ENCODE measurements at regions not wholly inside any gene's neighbourhood (a gene's known extent, or its start where the extent isn't known, plus 50 kb on each side); places are given as distances from the start of the nearest gene placed in this dataset.
"Not testable (repeated sequence)": the region's sequence is repeated elsewhere in the genome, so short reads cannot be mapped to it uniquely, and the experiment has no call there.

- intact Hi-C loops (cut with micrococcal nuclease), result no loop called here
Observed at GRCh38 chr15:20368974-20369373, 172.6 kb downstream of the GOLGA6L6 start.

DNA sequence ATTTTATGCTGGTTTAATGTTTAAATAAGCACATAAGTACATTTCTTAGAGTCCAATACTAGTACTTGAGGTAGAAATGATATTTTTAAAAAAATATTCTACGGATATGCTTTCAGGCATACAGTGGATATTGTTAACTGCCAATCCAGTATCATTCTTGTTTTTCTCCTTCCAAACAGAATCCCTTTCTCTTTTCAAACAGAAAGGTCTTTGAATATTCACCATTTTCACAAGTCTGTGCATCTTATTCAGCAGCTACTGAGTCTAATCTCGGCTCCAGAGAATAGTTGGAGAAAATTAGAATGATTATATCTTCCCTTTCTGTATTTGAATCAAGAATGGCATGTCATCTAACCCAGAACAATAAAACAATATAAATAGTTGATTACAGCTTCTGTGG, 174.5 kb downstream of the GOLGA6L6 start:
- intact Hi-C loops (cut with micrococcal nuclease), result no loop called here

DNA sequence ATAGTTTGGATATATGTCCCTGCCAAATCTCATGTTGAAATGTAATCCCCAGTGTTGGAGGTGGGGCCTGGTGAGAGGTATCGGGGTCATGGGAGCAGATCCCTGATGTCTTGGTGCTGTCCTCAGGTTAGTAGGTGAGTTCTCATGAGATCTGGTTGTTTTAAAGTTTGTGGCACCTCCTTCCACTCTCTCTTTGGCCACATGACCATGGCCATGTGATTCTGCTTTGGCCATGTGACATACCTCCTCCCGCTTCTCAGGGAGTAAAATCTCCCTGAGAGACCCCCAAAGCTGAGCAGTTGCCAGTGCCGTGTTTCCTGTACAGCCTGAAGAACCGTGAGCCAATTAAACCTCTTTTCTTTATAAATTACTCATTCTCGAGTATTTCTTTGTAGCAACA, 178.0 kb downstream of the GOLGA6L6 start:
- intact Hi-C loops (cut with micrococcal nuclease), result not testable (repeated sequence)

- intact Hi-C loops (cut with micrococcal nuclease), result no loop called here
Observed at GRCh38 chr15:20361091-20361490, 180.5 kb downstream of the GOLGA6L6 start.

GRCh38 chr15:20358779-20359414, 182.7 kb downstream of the GOLGA6L6 start:
- intact Hi-C loops (cut with micrococcal nuclease), result loop anchor here (10.0 kb wide), 1 partner anchor 1866 kb away; no protein-coding TSS in a partner anchor

- intact Hi-C loops (cut with micrococcal nuclease), result loop anchor here (10.0 kb wide), 1 partner anchor 1867 kb away; no protein-coding TSS in a partner anchor
Observed at GRCh38 chr15:20358066-20358778, 183.4 kb downstream of the GOLGA6L6 start.

DNA sequence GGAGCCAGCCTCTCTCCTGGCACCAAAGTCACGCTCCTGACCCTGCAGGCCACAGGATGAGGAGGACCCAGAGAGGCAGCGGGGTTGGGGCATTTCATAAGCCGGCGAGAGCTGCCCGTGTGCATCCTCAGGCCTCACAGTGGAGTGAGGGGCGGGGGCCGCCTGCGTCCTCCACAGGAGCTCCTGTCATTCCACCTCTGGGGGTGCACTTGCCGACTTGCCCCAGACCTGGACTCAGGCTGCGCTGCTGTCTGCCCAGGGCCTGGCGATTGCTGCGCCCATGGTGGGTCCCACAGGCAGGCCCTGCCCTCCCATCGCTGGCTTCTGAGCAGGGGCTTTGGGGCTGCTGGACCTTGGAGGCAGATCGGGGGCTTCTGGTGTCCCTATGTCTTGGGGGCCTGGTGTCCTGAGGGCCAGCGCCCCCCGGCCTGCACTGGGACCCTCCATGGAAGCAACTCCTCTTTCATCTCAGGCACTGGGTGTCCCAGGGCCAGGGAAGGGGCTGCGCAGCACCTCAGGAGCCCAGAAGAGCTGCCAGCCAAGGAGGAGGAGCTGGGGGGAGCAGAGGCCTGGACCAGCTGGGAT, 184.0 kb downstream of the GOLGA6L6 start:
- intact Hi-C loops (cut with micrococcal nuclease), result loop anchor here (10.0 kb wide), 1 partner anchor 1867 kb away; no protein-coding TSS in a partner anchor

GRCh38 chr15:20356911-20357480, 184.6 kb downstream of the GOLGA6L6 start:
- intact Hi-C loops (cut with micrococcal nuclease), result loop anchor here (10.0 kb wide), 1 partner anchor 1868 kb away; no protein-coding TSS in a partner anchor

GRCh38 chr15:20356444-20356910, 185.1 kb downstream of the GOLGA6L6 start:
- intact Hi-C loops (cut with micrococcal nuclease), result loop anchor here (10.0 kb wide), 1 partner anchor 1868 kb away; no protein-coding TSS in a partner anchor

DNA sequence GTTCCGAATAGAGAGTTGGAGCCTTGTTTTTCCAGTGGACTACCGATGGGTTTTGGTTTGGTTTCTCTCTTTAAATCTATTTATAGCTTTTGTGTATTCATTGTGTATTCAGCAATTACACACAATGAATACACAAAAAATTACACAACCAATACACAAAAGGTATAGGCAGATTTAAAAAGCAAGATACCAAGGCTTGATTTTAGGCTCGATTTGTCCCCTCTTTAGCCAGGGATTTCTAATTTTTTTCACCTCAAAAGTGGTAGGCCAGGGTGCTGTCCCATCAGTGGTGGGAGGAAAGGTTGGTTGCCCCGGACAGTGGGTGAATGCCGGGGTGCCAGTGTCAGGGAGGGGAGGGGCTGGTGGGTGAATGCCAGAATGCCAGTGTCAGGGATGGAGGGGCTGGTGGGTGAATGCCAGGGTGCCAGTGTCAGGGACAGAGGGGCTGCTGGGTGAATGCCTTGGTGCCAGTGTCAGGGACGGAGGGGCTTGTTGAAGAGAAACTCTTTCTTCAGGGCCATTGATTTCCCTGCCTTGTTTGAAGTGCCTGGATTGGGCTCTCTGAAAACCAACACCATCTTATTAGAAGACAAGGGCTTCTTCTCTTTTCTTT, 186.2 kb downstream of the GOLGA6L6 start:
- intact Hi-C loops (cut with micrococcal nuclease), result loop anchor here (10.0 kb wide), 1 partner anchor 1869 kb away; no protein-coding TSS in a partner anchor

GRCh38 chr15:20354884-20355223, 186.7 kb downstream of the GOLGA6L6 start:
- intact Hi-C loops (cut with micrococcal nuclease), result loop anchor here (10.0 kb wide), 1 partner anchor 1870 kb away; no protein-coding TSS in a partner anchor

DNA sequence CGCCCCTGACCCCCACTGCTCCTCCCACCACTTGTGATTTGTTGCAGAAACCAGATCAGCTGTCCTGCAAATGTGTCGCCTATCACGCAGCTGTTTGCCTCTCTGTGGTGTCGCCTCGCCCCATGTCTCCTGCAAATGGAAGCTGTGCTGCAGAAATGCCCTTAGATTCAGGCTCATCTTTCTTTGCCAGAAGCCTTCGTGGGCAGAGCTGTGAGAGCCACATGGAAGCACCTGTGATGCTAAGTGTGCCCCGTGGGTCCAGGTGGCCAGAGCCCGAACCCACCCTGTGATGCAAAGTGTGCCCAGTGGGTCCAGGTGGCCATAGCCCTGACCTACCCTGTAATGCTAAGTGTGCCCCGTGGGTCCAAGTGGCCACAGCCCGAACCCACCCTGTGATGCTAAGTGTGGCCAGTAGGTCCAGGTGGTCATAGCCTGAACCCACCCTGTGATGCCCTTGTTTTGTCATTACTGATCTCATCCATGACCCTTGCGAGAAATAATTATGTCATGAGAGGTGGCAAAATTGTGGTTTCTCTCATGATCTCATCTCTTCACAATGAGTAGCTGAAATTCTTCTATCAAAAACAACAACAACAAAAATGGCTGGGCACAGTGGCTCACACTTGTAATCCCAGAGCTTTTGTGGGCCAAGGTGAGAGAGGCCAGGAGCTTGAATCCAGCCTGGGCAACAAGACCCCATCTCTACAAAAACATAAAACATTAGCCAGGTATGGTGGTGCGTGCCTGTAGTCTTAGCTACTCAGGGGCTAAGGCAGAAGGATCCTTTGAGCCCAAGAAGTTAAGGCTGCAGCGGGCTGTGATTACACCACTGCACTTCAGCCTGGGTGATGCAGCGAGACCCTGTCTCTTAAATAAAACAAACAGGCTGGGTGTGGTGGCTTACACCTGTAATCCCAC, 187.4 kb downstream of the GOLGA6L6 start:
- intact Hi-C loops (cut with micrococcal nuclease), result loop anchor here (10.0 kb wide), 1 partner anchor 1871 kb away; no protein-coding TSS in a partner anchor

GRCh38 chr15:20352241-20353200, 189.1 kb downstream of the GOLGA6L6 start:
- intact Hi-C loops (cut with micrococcal nuclease), result loop anchor here (10.0 kb wide), 1 partner anchor 1872 kb away; no protein-coding TSS in a partner anchor

GRCh38 chr15:20351448-20351971, 190.1 kb downstream of the GOLGA6L6 start:
- intact Hi-C loops (cut with micrococcal nuclease), result loop anchor here (10.0 kb wide), 1 partner anchor 1873 kb away; no protein-coding TSS in a partner anchor

DNA sequence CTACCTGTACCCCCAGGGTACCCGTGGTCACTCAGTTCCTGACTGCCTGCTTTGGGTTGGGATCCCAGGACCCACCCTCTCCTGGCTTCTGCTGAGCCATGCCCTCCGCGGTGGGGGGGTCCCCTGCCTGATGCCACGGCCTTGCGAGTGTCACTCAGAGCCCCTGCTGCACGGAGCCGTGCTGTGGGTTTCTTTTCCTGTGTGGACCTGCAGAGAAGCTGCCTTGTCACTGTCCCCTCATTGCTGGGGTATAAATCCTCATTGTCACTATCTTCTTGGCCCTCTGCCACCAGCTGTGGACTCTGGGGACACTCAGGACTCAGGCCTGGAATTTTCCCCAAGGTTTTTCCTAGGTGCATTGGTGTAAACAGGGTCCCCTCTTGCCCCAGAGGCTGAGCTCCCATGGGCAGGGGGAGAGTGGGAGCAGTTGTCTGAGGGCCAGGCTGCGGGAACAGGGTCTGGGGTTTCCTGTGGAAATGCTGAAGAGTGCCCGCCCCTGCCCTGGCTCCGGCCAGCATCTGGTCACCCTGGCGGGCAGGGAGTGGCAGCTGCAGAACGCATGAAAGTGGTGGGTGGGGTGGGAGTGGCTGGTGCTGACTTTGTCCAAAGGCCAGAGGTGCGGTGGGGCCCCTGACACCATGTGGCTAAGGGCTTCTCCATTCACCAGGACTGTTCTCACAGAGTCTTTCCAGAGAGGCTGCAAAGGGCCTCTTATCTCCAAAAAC, 191.7 kb downstream of the GOLGA6L6 start:
- intact Hi-C loops (cut with micrococcal nuclease), result loop anchor here (10.0 kb wide), 1 partner anchor 1875 kb away; no protein-coding TSS in a partner anchor

DNA sequence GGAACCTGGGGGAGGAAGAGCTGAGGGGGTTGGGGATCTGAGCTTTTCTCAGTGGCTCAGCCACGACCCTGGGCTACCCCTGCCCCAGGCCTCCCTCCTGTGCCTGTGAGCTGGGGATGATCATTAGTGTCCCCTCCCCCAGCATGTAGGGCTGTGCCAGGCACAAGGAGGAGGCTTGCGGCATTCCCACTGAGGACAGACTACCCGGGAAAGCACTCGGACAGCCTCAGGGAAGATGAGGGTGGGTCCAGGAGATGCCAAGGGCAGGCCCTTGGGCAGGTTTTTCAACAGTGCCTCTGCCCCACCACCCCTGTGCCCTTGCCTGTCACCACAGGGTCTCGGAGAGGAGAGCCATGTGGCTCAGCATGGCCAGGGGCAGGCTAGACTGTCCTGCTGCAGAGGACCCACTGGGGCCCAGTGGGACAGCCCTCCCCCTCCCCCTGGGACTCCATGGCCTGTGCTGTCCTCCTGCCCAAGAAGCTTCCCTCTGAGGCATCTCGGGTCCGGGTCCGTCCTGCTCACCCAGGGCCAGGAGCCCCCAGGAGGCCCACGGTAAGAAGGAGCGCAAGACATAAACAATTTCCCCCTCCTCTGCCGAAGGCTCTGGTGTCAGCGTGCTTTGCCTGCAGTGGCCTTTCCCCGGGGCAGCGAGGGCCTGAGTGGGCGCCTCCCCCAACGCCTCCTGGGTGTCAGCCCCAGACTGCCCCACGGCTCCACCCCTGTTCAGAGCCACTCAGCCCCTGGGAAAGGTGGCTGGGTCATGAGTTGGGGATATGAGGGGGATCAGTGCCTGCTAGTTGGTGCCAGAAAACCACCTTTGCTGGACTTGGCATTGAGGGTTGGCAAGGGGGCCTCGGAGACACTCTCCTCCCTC, 192.5 kb downstream of the GOLGA6L6 start:
- intact Hi-C loops (cut with micrococcal nuclease), result no loop called here
